ENCODE measurements at regions not wholly inside any gene's neighbourhood (a gene's known extent, or its start where the extent isn't known, plus 50 kb on each side); places are given as distances from the start of the nearest gene placed in this dataset.

GRCh38 chr5:68440245-68440644 is 224.7 kb downstream of the PIK3R1 start:
- TF ChIP-seq CTCF (IDR thresholded peaks at IDR 0.05 in 2 of 3, conservative IDR thresholded peaks at IDR 0.05 in 1 of 3; ENCODE audit: borderline replicate concordance in 1 of 3, insufficient read depth in 1 of 3, low read depth in 2 of 3, low read length in 2 of 3) (no peak), REST (IDR thresholded peaks at IDR 0.05; ENCODE audit: low read depth) (no peak), ATF3 (IDR thresholded peaks at IDR 0.05) (no peak), ZFX (IDR thresholded peaks at IDR 0.05) (no peak), POLR2A (IDR thresholded peaks at IDR 0.05; ENCODE audit: borderline replicate concordance, extremely low read depth, insufficient read depth, insufficient read length) (no peak), YY1 (IDR thresholded peaks at IDR 0.05; ENCODE audit: extremely low read depth, insufficient replicate concordance, low read depth, low read length) (no peak), POLR2AphosphoS5 (IDR thresholded peaks at IDR 0.05; ENCODE audit: low read depth, low read length) (no peak)

Measured in HCT116 (cell line).